Hypothalamus (tissue), 51 donors: ENCODE measurements at regions not wholly inside any gene's neighbourhood (a gene's known extent, or its start where the extent isn't known, plus 50 kb on each side); places are given as distances from the start of the nearest gene placed in this dataset.

Source experiments
- DNase-seq, 51 donors: peaks; one replicate each; lab custom pipeline; 2025; lab: John Stamatoyannopoulos, UW

DNA sequence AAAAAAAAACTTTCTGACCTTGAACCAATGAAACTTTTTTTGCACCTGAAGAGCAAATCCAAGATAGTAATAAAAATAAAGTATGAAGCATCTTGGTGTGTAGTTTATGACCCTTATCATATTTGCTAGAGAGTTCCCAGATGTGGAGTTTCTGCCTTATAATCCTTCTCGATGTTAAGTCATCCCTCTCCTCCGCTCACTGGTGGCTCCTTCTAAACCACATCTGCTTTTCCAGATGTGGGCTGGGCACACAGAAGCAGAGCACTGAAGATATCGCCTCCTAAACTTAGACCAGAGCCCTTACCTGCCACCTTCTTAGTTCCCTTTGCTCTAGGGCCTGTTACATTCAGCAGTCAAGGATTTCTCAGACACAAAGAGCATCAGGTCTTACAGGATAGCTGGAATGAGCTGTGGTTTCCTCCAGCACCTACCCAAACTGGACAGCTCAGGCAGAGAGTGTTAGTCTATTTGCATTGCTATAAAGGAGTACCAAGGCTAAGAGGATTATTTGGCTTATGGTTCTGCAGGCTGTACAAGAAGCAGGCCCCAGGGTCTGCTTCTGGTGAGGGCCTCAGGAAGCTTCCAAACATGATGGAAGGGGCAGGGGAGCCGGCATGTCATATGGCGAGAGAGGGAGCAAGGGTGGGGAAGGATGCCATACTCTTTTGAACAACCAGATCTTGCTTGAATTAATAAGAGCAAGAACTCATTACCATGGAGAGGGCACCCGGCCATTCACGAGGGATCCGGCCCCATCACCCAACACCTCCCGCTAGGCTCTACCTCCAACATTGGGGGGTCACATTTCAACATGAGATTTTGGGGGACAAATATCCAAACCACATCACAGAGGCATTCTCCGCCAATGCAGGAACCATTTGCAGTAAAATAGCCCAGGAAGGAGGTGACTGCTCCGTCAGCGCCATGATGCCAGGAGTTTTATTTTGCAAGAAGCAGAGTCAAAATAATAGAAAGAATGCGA, 75.6 kb upstream of the HELT start:
- DNase-seq = no peak

DNA sequence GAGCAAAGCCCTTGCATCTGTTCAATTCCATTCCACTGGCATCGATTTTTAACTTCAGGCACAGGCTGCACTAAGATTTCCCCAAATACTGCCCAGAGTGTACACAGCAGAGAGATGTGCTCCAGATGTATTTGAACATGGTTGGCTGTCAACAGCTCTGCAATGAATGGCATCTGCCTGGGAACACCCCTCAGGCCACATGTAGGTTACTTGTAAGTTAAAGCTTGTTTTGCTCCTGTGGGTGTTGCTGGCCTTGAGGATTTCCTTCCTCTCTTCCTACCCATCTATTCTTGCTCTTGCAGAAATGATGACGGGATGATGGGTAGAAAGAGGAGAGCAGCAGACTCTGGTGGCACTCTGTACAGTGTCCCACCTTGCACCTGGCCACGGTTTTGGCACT, 69.3 kb upstream of the HELT start:
- no peak for DNase-seq

DNA sequence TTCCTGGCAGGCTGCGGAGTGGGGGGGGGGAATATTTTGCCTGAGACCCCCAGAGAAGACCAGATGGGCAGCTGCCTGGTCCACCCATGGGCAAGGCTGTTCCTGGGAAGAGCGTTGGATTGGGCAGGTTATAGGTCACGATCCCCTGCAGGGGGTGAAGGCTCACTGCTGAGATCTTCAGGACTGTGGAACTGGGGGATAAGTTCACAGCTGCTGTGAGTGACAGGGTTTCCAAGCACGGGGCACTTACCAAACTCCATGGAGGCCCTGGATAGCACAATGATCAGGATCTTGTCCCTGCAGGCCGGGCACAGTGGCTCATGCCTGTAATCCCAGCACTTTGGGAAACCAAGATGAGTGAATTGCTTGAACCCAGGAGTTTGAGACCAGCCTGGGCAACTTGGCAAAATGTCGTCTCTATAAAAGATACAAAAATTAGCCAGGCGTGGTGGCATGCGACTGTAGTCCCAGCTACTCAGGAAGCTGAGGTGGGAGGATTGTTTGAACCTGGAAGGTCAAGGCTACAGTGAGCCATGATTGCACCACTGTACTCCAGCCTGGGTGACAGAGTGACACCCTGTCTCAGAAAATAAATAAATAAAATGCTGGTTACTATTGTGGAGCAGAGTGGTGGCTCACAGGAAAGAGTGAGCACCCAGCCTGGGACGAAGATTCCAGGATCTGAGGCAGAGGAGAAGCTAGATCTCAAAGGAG, 68.0 kb upstream of the HELT start:
- DNase-seq = no peak

DNA sequence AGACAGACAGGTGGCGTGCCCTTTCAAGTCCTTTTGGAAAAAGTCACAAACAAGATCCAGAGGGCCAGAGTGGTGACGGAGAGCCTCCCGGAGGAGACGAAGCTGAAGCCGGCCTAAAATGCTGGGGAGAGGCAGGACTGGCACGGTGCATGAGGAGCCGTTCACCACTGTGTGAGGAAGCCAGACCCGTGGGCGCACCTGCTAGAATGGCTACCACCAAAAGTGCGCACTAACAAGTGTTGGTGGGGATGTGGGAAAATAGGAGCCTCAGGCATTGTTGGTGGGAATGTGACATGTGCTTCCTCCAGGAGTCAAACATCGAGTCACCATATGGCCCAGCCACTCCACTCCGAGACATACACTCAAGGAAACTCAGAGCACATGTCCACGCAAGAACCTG, 67.4 kb upstream of the HELT start:
- no peak for DNase-seq

DNA sequence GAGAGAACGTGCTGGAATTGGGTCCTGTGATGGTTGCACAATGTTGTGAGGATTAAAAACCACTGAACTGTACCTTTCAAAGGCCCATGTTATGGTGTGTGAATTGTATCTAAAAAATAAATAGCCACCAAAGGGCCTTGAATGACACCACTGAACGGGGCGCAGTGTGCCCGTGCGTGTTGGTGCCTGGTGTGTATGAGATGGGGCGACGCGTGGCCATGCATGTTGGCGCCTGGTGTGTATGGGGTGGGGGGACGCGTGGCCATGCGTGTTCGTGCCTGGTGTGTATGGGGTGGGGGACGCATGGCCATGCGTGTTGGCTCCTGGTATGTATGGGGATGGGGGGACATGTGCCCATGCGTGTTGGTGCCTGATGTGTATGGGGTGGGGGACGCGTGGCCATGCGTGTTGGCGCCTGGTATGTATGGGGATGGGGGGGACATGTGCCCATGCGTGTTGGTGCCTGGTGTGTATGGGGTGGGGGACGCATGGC, 66.6 kb upstream of the HELT start:
- no peak for DNase-seq

DNA sequence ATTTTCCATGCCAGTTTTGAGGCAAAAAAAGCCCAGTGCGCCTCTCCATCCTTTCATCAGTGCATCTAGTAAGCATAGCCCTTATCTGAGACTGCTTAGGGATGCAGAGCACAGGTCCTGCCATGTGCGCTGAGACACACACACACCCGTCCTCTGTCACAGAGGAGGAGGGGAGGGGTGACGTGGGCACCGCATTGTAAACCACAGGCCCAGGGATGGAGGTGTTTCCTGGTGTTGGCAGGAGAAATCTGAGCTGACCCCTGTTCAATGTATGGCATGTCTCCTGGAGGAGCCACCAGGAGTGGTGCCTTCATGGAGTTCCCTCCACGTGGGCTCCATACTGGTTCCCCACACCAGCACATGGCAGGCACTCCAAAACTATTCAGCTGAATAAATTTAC, 65.8 kb upstream of the HELT start:
- DNase-seq = no peak

DNA sequence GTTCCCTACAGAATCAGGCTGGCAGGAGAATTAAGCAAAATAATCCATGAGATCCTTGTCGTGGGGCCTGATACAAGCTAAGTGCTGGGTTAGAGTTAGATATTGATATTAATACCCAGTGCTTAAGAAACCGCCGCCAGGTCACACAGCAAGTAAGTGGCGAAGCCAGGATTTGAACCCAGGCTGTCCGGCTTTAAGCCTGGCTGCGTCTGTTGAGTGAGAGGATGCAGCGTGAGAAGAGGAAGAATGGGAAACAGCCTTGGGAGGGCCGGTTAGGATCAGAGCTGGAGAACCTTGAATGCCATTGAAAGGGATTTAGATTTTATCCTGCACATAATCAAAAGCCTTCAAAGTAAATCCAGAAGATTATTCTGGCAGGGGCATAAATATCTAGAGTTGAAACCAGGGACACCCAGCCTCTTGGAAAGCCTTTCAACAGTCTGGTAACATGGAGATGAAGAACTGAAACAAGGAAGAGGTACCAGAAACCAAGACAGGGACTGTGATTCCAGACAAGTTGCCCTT, 64.8 kb upstream of the HELT start:
- DNase-seq = no peak

DNA sequence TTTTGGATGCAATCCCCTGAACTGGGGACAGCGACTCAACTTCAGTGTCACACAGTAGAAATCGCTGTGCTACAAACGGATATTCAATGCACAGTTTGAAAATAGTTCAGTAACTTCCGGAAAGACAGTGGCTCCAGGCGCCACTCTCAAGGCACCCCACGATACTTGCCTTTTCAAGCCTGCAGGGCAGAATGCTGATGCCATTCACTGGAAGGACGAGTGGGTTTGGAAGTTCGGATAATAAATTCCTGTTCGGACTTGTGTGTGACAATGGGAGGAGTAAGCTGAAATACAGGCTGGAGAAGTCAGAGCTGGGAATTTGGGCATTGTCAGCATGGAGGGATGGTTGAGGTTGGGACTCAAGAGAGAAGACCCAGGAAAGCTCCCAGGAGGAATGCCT, 64.3 kb upstream of the HELT start:
- DNase-seq = no peak

DNA sequence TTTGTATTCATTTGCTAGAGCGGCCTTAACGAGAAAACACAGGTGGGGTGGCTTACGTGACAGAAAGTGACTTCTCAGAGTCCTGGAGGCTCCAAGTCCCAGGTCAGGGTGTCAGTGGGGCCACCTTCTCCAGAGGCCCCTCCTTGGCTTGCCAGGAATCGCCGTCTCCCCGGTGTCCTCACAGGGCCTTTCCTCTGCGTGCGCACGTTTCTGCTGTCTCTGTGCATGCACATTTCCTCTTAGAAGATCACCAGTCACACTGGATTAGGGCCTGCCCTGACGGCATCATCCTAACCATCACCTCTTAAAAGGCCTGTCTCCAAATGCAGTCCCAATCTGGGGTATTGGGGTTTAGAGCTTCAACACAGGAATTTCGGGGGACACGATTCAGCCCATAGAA, 63.8 kb upstream of the HELT start:
- no peak for DNase-seq

DNA sequence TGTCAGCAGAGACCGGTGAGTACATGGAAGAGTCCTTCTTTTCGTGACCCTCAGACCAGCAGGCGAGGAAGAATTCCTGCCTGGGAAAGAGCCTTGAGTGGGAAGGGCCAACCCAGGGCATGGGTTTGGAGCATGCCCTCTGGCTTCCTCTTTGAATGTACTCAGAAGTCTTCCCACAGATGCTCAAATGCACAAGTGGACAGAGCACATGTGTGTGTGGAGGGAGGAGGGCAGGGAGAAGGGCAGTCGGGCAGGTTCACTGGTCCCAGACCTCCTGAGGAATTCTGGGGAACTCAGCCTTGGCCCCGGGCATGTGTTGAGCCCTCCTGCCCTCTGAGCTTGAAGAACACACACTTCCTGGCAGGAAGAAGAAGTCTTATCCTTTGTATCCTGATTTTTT, 63.2 kb upstream of the HELT start:
- no peak for DNase-seq

DNA sequence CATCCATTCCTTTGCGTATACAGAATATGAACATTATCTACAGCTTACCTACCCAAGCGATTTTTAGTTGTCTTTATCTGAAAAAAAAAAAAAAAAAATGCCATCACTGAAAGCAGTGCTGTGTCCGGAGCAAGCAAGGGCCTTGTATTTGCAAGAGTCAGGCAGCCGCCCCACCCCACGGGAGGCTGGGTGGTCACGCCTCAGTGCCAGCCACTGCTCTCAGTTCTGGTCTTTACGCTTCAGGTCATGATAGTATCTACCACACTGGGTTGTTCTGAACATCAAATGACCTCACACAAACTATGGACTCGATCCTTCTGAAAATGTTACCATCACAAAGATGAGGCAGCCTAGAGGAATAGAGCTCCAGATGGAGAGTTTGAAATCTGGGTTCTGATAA, 62.7 kb upstream of the HELT start:
- DNase-seq = no peak

DNA sequence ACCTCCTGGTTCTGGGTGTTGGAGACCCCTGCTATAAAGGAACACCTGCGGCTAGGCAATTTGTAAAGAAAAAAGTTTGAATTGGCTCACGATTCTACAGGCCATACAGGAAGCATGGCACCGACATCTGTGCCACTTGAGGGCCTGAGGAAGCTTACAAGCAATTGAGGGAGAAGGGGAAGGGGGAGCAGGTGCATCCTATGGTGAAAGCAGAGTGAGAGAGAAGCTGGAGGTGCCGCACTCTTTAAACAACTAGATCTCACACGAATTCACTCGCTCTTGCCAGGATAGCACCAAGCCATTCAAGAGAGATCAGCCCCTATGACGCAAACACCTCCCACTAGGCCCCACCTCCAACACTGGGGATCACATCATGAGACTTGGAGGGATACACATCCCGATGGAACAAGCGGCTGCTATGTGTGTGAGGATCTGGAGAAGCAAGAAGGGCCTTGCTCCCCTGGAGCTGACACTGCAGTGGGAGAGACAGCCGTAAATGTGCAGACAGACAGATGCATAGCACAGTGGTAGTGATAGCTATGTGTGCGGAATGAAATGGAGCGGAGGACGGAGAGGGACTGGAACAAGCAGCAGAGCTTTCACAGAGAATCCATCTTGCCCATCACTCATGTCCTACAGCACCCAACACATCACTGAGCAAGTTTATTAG, 60.7 kb upstream of the HELT start:
- DNase-seq = no peak

DNA sequence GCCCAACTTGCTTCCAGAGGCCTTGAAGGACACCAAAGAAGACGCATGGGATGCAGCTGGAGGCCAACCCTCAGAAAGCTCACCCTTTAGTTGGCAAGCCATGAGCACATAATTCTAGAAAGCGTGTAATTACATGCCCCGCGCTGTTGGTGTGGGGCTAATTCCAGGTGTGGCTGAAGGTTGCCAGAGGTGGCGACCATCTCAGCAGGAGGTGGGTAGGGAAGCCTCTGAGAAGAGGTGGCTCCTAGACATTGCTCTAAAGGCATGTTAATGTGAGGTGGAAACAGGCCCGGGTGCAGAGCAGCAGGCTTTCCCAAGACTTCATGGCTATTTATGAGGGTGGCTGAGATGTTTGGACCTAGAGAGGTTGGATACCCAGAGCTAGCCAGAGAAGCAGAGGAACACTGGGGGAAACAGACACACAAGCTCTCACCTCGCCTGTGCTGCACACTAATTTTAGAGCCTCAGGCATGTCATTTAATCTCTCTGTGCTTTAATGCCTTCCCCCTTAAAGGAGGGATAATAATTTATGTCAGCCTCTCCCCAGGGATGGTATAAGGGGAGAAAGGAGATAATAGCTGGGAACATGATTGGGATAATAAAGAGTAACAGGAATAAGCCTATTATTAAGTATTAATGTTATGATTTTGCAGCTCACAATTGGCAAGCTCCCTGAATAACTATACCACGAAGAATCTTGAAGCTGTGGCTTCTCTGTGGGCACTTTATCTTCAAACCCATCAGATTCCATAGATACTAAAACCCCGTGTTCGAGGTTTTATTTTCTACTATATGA, 60.0 kb upstream of the HELT start:
- no peak for DNase-seq

DNA sequence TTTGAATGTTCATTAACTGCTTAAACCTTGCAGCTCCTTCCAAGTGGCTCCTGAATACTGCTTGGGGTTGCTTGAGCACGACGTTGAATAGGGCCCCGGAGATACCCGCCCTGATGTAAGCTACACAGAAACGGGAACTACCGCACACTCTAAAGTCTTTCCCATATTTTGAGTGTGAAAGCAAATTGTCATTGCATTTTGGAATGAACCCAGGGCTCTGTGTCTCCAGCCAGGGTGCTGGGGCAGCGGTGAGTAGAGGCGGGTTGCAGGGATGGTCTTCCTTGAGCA, 59.4 kb upstream of the HELT start:
- no peak for DNase-seq

DNA sequence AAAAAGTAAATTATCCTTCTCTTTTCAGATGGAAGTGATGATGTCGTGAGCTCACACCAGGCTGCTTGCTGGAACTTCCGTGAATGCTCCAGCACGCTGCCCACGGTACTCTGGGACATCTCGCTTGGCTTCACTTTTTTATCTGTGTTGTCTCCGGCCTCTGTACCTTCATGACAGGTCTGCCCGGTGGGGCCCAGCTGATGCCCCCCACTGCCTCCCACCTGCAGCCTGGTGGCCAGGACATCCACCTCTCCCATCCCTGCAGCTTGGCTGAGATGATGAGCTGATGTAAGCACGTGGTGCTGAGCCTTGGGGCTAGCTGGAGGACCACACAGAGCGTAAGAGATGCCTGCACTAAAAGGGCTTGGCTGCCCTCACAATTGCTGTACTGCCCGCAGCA, 59.0 kb upstream of the HELT start:
- no peak for DNase-seq

DNA sequence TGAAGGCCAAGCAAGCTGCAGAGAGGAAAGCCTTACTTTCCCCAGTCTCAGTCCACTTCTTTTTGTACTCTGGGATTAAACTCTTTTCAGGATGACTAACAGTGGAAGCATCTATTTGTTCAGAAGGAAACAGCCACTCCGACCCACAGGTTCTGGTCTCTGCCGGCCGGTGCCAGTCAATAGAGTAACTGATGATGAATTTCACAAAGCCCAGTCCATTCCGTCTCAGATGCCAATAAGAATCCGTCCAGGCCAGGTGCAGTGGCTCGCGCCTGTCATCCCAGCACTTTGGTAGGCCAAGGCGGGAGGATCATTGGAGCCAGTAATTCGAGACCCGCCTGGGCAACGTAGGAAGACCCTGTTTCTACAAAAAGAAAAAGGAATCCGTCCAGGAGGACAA, 58.5 kb upstream of the HELT start:
- DNase-seq = no peak

DNA sequence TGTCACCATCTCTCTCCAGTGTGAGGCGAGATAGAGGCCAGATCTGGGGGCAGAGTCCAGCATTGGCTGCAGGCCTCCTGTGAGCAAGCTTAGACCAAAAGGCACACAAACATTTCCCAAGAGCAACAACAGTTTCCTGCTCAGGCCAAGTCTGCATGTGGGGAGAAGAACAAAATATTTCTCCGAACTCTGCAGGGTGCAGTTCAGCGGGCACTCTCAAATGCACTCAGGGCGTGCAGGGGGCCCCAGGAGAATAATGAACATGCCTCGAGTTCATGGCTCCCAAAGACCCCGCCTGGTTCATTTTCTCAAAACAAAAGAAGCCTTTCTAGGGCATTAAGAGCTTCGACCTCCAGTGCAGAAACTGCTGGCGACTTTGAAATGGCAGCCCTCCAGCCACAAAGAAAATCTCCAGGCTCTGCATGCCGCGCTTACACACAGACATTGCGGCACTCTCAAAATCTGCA, 57.8 kb upstream of the HELT start:
- DNase-seq = no peak

DNA sequence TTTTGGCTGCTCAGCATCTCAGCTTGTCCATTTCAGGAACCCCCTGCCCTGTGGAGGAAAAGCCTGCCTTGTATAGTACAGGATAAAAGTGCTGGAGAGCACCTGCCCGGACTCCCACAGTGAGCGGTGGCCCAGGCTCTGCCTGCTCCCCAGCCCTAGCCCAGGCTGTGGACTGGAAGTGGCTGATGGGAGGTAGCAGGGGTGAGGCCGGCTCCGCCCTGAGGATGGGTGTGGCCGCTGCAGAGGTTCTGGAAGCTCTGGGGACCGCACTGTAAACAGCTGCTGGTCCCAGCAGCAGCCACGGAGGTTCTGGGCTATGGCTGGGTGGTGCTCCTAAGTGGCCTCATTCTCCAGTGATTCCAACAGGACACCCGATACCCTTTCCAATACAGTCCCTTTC, 56.6 kb upstream of the HELT start:
- DNase-seq = no peak

DNA sequence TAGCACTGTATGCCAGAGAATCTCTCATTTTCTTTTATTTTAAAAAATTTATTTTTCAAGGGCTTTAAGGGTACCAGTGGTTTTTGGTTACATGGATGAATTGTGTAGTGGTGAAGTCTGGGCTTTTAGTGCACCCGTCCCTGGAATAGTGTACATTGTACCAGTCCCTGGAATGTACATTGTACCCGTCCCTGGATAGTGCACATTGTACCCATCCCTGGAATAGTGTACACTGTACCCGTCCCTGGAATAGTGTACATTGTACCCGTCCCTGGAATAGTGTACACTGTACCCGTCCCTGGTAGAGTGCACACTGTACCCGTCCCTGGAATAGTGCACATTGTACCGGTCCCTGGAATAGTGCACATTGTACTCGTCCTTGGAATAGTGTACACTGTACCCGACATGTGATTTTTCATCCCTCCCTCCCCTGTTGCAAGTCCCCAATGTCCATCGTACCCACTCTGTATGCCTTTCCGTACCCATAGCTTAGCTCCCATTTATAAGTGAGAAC, 56.1 kb upstream of the HELT start:
- no peak for DNase-seq
